ENCODE measurements at regions not wholly inside any gene's neighbourhood (a gene's known extent, or its start where the extent isn't known, plus 50 kb on each side); places are given as distances from the start of the nearest gene placed in this dataset.

DNA sequence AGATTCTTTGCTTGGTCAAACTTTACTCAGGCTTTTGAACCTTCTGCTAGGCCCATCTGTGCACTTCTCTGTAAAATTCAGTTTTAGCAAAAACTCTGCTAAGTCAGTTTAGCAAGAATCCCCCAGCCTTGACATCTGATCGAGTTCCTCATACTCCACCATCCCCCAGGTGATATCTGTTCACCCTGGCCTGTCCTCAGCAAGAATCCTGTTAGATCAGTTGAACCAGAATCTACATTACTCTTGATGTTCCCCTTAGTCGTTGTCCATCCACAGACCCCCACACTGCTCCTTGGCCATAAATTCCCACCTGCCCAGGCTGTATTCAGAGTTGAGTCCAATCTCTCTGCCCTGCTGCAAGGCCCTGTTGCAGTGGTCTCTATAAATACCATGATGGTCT is 162.6 kb downstream of the ZNF674 start:
- H3K9me3 Mint-ChIP-seq = no peaks in the 10 kb centered on the region
- no peaks in the 10 kb centered on the region for H3K27me3 Mint-ChIP-seq
- no peak for ATAC-seq (replicated peaks)
- H3K27ac Mint-ChIP-seq = no peak overlapping the region
- H3K4me1 Mint-ChIP-seq = no peaks in the 10 kb centered on the region
- no peaks in the 10 kb centered on the region for H3K36me3 Mint-ChIP-seq (ENCODE audit: low read depth)
- H3K4me3 Mint-ChIP-seq = no peak overlapping the region

DNA sequence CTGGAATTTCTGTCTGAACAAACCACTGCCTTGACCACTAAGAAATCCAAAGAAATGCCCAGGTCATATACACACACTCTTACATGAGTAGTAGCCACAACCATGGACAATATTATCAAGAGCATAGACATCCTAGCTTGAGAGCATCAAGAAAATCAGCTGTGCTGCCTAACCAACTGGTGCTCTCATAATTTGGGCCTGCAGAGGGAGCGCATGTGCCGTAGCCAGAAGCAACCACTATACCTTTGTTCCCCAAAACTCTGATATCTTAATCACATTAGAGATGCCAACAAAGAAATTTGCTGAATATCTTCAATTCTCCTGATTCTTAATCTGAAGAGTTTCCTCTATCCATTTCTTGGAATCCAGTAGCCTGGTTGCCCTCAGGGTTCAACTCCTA is 163.6 kb downstream of the ZNF674 start:
- Mint-ChIP-seq H3K4me3 (no peak overlapping the region), H3K27ac (no peak overlapping the region), H3K4me1 (no peaks in the 10 kb centered on the region), H3K36me3 (ENCODE audit: low read depth) (no peaks in the 10 kb centered on the region), H3K27me3 (no peaks in the 10 kb centered on the region), H3K9me3 (no peaks in the 10 kb centered on the region)
- ATAC-seq (replicated peaks) = no peak

DNA sequence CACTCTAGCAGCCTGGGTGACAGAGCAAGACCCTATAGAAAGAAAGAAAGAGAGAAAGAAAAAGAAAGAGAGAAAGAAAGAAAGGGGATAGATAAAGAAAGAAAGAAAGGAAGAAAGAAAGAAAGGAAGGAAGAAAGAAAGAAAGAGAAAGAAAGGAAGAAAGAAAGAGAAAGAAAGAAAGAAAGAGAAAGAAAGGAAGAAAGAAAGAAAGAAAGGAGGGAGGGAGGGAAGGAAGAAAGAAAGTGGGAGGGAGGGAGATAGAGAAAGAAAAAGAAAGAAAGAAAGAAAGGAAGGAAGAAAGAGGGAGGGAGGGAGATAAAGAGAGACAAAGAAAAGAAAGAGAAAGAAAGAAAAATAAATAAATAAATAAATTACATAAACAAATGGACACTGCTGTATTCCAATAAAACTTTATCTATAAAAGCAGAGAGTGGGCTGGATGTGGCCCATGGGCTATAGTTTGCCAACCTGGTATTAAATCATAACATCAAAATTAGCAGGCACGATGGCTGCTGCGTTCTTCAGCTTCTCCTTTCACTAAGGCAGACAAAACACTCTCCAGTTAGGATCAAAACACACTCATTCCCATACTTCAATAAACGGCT is 165.0 kb downstream of the ZNF674 start:
- no peak for ATAC-seq (replicated peaks)
- H3K9me3 Mint-ChIP-seq = no peaks in the 10 kb centered on the region
- H3K36me3 Mint-ChIP-seq (ENCODE audit: low read depth) = no peaks in the 10 kb centered on the region
- H3K4me3 Mint-ChIP-seq = no peak overlapping the region
- no peaks in the 10 kb centered on the region for H3K4me1 Mint-ChIP-seq
- no peaks in the 10 kb centered on the region for H3K27me3 Mint-ChIP-seq
- no peak overlapping the region for H3K27ac Mint-ChIP-seq

DNA sequence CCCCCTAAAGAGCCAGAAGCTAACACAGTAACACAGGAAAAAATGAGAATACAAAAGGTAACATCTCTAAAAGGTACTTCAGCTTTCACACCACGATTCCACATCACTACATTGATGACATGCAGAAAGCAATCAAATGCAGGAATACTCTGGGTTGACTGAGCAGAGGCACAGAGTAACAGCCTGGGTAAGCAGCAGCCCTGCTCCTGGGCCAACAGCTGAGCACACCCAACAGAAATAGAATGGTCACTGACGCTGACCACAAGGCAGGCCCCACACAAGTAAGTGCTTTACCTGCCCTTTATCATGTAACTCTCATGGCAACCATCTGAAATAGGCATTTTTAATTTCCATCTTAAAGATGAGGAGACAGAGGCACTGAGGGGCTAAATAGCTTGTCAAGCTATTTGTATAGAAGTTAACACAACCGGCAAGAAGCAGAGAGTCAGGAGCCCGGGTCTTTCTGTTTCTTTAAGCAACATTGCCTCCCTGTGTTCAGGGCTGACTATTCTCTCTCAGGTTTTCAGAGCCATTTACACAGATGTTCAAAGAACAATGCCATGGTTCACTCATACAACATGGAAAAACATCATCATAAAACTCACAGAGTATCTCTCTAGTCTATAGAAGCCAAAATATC is 168.9 kb downstream of the ZNF674 start:
- Mint-ChIP-seq H3K36me3 (ENCODE audit: low read depth) (no peaks in the 10 kb centered on the region), H3K27me3 (no peaks in the 10 kb centered on the region), H3K27ac (peak overlapping the region; percentile 33), H3K4me1 (no peaks in the 10 kb centered on the region), H3K9me3 (no peaks in the 10 kb centered on the region), H3K4me3 (no peak overlapping the region)
- peak; percentile 83 for ATAC-seq (replicated peaks)

DNA sequence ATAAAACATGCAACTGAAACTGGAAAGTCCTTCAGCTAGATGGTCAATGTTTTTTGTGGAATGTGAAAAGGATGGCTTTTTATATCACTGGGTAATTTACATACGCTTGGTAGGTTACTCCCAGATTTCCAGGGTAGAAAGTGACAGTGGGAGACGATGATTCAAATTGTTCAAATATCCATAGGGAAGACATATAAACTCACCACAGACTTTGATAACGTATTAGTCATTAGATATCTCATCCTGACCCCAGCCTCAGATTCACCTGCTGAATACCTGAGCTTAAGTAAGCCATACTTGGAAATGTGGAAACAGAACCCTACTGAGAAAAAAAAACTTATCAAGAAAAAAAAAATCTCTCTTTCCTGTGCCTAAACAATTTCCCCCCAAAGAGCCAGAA is 169.4 kb downstream of the ZNF674 start:
- Mint-ChIP-seq H3K27me3 (no peaks in the 10 kb centered on the region), H3K4me3 (no peak overlapping the region), H3K27ac (peak overlapping the region; percentile 33), H3K36me3 (ENCODE audit: low read depth) (no peaks in the 10 kb centered on the region), H3K9me3 (no peaks in the 10 kb centered on the region), H3K4me1 (no peaks in the 10 kb centered on the region)
- ATAC-seq (replicated peaks) = no peak

DNA sequence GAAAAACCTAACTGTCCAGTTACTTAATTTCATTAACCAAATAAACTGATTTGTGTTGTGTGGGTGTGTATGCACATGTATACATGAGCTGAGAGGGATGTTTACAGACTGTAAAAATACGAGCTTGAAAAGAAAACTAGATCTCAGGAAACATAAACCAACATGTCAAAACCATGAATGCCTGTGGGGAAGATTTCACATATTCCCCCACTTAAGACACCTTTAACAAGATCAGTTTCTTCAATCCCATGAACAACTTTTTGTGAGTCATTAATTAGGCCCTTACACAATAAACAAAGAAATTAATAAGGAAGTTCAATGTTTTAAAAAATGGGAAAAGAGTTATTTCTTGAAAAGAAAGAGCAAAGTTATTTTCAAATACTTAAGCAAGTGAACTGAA is 170.8 kb downstream of the ZNF674 start:
- Mint-ChIP-seq H3K9me3 (no peaks in the 10 kb centered on the region), H3K36me3 (ENCODE audit: low read depth) (no peaks in the 10 kb centered on the region), H3K4me1 (no peaks in the 10 kb centered on the region), H3K27ac (no peak overlapping the region), H3K27me3 (no peaks in the 10 kb centered on the region), H3K4me3 (no peak overlapping the region)
- ATAC-seq (replicated peaks) = no peak

DNA sequence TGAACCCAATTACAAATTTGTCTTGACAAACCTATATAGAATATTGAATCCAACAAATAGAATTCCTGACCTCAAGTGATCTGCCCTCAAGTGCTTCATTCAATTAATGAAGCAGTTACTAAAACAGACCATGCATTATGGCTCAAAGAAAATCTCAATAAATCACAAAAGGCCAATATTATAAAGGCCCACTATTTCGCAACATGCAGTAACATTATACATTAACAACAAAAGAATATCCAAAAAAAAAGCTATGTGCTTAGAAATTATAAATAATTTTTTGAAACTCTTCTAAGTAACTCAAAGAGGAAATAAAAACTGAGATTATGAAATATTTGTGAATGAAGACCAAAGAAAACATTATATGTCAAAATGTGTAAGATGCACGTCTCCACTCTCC is 177.7 kb downstream of the ZNF674 start:
- Mint-ChIP-seq H3K4me1 (no peaks in the 10 kb centered on the region), H3K27ac (no peak overlapping the region), H3K4me3 (no peak overlapping the region), H3K27me3 (no peaks in the 10 kb centered on the region), H3K36me3 (ENCODE audit: low read depth) (no peaks in the 10 kb centered on the region), H3K9me3 (no peaks in the 10 kb centered on the region)
- ATAC-seq (replicated peaks) = no peak

DNA sequence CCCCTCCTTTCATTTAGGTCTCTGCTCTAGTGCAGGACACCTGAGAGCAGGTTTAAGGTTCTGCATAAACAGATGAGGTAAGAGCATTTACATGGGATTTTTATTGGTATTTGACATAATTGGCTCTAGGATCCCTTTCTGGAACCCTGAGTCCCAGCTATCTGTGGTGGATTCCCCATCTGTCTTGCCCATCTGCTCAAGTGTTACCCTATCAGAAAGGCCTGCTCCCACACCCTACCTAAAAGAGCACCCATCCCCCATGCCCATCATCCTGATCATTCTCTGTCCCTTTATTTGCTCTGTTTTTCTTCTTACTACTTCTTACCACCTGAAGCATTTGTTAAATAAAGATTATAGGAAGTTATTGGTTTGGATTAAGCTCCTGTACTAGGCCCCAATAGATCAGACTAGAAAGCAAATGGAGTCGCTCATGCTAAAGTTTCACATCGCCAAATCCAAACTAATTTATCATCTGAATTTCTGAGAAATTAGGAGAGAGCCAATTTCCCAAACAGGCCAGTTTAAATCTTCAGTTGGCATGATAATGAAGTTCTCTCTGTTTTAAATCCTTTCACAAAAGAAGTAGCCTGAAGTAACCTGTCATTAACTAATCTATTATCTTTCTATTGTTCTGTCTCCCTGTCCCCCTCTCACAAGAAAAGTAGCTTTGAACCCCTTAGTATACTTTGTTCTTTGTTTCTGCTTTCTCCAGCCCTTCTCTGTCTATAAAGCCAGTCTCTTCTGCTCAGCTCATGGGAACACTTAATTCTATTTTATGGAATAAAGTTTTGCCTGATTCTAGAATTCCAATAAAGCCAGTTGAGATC is 178.6 kb downstream of the ZNF674 start:
- H3K36me3 Mint-ChIP-seq (ENCODE audit: low read depth) = no peaks in the 10 kb centered on the region
- H3K9me3 Mint-ChIP-seq = no peaks in the 10 kb centered on the region
- H3K4me1 Mint-ChIP-seq = no peaks in the 10 kb centered on the region
- no peak overlapping the region for H3K4me3 Mint-ChIP-seq
- H3K27me3 Mint-ChIP-seq = no peaks in the 10 kb centered on the region
- ATAC-seq (replicated peaks) = no peak
- no peak overlapping the region for H3K27ac Mint-ChIP-seq

DNA sequence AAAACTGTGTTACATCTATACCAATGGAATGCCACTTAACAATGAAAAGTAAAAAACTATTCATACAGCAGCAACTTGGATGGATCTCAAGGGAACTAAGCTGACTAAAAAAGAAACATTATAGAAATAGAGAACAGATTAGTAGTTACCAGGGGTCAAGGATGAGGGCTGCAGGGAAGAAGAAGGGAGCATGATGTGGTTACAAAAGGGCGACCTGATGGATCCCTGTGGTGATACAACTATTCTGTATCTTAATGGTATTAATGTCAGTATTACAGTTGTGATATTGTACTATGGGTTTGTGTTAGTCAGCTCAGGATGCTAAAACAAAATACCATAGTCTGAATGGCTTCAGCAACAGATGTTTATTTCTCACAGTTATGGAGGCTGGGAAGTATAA is 190.7 kb downstream of the ZNF674 start:
- ATAC-seq (replicated peaks) = no peak
- no peaks in the 10 kb centered on the region for H3K36me3 Mint-ChIP-seq (ENCODE audit: low read depth)
- H3K27me3 Mint-ChIP-seq = no peaks in the 10 kb centered on the region
- H3K27ac Mint-ChIP-seq = no peak overlapping the region
- H3K9me3 Mint-ChIP-seq = no peaks in the 10 kb centered on the region
- H3K4me3 Mint-ChIP-seq = no peak overlapping the region
- no peaks in the 10 kb centered on the region for H3K4me1 Mint-ChIP-seq

DNA sequence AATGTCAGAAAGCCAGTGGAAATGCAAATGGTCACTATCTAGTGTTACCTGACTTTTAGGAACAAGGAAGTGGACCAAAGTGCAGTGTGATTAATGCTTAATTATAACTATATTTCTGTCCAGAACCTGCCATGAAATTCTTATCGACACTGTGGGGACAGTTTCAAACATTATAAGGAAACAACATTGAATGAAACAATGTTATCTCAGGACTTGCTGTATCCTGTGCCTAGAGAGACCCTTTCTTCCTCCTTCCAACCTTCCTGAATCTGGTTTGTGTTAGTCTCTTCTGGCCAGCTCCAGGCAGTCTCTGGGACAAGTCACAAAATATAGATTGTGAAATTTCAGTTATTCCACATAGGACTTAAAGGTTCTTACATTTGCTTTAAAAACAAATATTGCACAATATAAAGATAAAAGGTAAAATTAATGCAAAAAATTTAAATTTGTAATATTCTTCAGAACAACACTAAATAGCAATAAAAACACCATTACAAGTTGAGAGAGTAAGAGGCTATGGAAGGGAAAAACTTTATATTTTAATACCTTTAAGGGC is 203.4 kb downstream of the ZNF674 start:
- Mint-ChIP-seq H3K4me1 (no peaks in the 10 kb centered on the region), H3K27ac (no peak overlapping the region), H3K27me3 (no peaks in the 10 kb centered on the region), H3K36me3 (ENCODE audit: low read depth) (no peaks in the 10 kb centered on the region), H3K9me3 (no peaks in the 10 kb centered on the region), H3K4me3 (no peak overlapping the region)
- no peak for ATAC-seq (replicated peaks)

DNA sequence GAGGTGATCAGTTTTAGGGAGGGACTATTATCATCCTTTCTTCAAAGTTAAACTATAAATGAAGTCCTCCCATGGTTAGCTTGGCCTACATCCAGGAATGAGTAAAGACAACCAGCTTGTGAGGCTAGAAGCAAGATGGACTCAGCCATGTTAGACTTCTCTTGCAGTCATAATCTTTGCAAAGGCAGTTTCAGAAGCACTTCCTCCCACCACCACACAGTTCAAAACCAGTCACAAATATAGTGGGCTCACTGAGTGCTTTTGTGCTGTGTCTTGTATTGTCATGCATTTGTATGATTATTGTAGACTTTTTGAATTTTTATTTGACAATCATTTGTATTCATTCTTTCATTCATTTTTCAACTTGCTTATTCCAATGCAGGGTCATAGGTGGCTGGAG is 204.5 kb downstream of the ZNF674 start:
- Mint-ChIP-seq H3K27me3 (no peaks in the 10 kb centered on the region), H3K4me1 (no peaks in the 10 kb centered on the region), H3K4me3 (no peak overlapping the region), H3K36me3 (ENCODE audit: low read depth) (no peaks in the 10 kb centered on the region), H3K27ac (no peak overlapping the region), H3K9me3 (no peaks in the 10 kb centered on the region)
- no peak for ATAC-seq (replicated peaks)

DNA sequence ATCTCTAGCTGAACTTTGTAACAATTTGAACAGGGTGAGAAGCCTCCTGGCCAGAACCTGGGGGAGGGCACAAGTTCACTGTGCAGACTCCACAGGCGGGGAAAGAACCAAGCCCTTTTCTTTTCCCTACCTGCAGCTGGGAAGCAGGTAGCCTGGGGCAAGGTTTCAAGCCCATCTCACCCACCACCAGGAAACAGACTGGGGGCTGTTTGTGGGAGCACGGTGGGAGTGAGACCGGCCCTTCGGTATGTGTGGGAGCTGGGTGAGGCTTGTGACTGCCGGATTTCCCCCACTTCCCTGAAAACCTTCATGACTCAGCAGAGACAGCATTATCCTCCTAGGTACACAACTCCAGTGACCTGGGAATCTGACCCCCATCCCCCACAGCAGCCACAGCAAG is 211.7 kb downstream of the ZNF674 start:
- Mint-ChIP-seq H3K9me3 (no peaks in the 10 kb centered on the region), H3K27ac (no peak overlapping the region), H3K4me1 (peaks cover 5% of the 10 kb centered on the region), H3K4me3 (no peak overlapping the region), H3K27me3 (no peaks in the 10 kb centered on the region), H3K36me3 (ENCODE audit: low read depth) (no peaks in the 10 kb centered on the region)
- no peak for ATAC-seq (replicated peaks)

DNA sequence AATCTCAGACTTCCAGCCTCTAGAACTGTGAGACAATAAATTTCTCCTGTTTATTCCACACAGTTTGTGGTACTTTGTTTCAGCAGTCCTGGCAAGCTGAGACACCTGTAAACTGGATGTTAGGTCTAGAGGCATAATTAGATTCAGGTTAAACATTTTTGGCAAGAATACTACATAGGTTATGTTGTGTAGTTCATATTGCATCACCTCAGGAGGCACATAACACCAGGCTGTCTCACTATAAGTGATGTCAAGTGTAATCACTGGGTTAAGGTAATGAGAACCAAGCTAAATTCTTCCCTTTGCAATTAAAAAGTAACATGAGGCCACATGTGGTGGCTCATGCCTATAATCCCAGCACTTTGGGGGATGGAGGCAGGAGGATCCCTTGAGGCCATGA is 214.2 kb downstream of the ZNF674 start:
- H3K36me3 Mint-ChIP-seq (ENCODE audit: low read depth) = no peaks in the 10 kb centered on the region
- peaks cover 5% of the 10 kb centered on the region for H3K4me1 Mint-ChIP-seq
- no peak for ATAC-seq (replicated peaks)
- H3K27me3 Mint-ChIP-seq = no peaks in the 10 kb centered on the region
- no peak overlapping the region for H3K4me3 Mint-ChIP-seq
- no peak overlapping the region for H3K27ac Mint-ChIP-seq
- no peaks in the 10 kb centered on the region for H3K9me3 Mint-ChIP-seq

DNA sequence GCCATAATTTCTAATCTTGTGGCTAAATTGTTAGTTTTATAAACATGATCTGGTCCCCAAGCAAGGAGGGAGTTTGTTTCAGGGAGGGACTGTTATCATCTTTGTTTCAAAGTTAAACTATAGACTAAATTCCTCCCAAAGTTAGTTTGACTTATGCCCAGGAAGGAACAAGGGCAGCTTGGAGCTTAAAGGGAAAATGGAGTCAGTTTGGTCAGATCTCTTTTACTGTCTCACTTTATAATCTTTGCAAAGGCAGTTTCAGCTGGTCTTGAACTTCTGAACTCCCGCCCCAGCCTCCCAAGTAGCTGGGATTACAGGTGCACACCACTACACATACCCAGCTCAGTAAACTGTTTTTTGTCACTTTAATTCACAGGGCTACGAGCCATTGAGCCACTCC is 214.7 kb downstream of the ZNF674 start:
- Mint-ChIP-seq H3K4me3 (no peak overlapping the region), H3K27me3 (no peaks in the 10 kb centered on the region), H3K4me1 (peaks cover 3% of the 10 kb centered on the region), H3K36me3 (ENCODE audit: low read depth) (no peaks in the 10 kb centered on the region), H3K9me3 (no peaks in the 10 kb centered on the region), H3K27ac (no peak overlapping the region)
- ATAC-seq (replicated peaks) = no peak

DNA sequence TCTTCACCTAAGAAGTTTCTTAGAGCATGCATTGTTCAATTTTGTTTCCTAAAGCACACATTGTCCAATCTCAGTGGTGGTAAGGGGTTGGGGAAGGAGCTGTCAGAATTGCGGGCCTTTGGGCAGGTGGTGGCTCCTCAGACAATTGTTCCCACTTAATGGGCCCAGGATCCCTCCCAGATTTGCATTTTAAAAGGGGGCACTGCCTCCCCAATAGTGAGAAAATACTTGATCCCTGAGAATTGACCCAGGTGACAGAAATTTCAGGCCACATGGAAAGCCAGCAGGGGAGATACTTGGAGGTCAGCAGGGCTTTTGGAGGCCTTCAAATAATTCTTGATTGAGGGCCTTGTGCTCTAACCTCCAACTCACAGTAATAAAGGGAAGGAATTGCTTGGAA is 217.1 kb downstream of the ZNF674 start:
- H3K36me3 Mint-ChIP-seq (ENCODE audit: low read depth) = no peaks in the 10 kb centered on the region
- H3K4me3 Mint-ChIP-seq = no peak overlapping the region
- H3K27me3 Mint-ChIP-seq = no peaks in the 10 kb centered on the region
- H3K27ac Mint-ChIP-seq = no peak overlapping the region
- ATAC-seq (replicated peaks) = no peak
- no peaks in the 10 kb centered on the region for H3K9me3 Mint-ChIP-seq
- H3K4me1 Mint-ChIP-seq = peaks cover 6% of the 10 kb centered on the region

All from activated T-helper 17 cell treated with anti-CD3 and anti-CD28 coated beads, Interleukin-2, amount 50 U/mL, for 72 hours (primary cell).